ENCODE measurements at regions not wholly inside any gene's neighbourhood (a gene's known extent, or its start where the extent isn't known, plus 50 kb on each side); places are given as distances from the start of the nearest gene placed in this dataset.

DNA sequence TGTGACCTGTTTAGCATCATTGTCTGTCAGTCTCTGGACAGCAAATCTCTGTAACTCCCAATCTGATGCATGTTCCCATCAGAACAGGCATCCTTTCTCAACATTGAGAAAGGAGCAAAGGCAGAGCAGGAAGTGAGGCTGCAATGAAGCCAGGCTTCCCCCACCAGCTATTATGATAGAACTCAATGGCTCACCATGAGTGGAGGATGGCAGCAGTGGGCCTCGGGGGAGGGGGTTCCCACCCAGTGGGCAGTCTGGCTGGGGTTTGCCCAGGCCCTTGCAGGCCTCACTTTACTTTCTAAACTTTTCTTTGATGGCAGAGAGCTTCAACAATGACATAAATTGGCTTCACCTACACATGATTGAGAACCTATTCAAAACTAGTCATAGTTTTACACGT lies 240.6 kb upstream of the CXCR4 start (continued):
- TF ChIP-seq ZNF350 (tag by site-specific recombination; IDR thresholded peaks at IDR 0.05) (no peak), ZNF121 (tag by site-specific recombination; IDR thresholded peaks at IDR 0.05) (no peak), SP2 (tag by site-specific recombination; IDR thresholded peaks at IDR 0.05) (no peak), ZNF670 (tag by site-specific recombination; IDR thresholded peaks at IDR 0.05; ENCODE audit: low read depth) (no peak), ZBTB48 (tag by site-specific recombination; IDR thresholded peaks at IDR 0.05) (no peak)

DNA sequence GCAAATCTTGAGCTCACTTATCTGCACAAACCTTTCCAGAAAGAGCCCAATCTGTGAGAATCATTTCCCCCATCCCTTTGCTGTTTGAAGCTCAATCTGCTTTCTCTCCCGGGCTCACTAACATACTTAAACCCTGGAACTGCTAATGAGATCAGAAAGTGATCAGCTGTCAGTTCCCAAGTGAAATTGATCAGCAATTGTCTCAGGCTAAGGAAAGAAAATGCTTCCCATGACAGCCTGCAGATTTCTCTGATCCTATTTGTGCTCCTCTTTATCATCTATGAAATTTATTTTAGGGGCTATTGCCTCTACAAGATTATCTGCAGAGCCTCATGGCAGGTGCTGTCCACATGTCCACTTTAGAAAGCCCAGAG lies 239.0 kb upstream of the CXCR4 start:
- Histone ChIP-seq H3K27ac (ENCODE audit: extremely low read depth, low read depth, low read length) (no peak overlapping the region), H3K36me3 (ENCODE audit: control insufficient read depth in 2 of 2, insufficient read depth in 1 of 2, low read length in 2 of 2) (no peaks in the 10 kb centered on the region), H3K4me1 (ENCODE audit: control insufficient read depth, insufficient read depth, low read length) (no peaks in the 10 kb centered on the region), H3K4me3 (ENCODE audit: low read depth, low read length) (no peak overlapping the region), H3K9me3 (ENCODE audit: control insufficient read depth, insufficient read depth, low read depth, low read length) (no peaks in the 10 kb centered on the region)
- ChIA-PET POLR2A (no interaction called here), CTCF (interaction anchor here (0.5 kb wide), 1 partner anchor 453 kb away, joined by 3 read pairs; no protein-coding TSS in a partner anchor)
- TF ChIP-seq ZNF837 (tag by site-specific recombination; IDR thresholded peaks at IDR 0.05) (no peak), SALL2 (tag by site-specific recombination; IDR thresholded peaks at IDR 0.05; ENCODE audit: borderline replicate concordance) (no peak), ZNF10 (tag by site-specific recombination; IDR thresholded peaks at IDR 0.05) (no peak), ZBTB20 (tag by site-specific recombination; IDR thresholded peaks at IDR 0.05) (no peak), ZNF184 (tag by site-specific recombination; IDR thresholded peaks at IDR 0.05) (no peak), ZNF324 (tag by site-specific recombination; IDR thresholded peaks at IDR 0.05) (no peak)
- TF ChIP-seq, protein P1, sequence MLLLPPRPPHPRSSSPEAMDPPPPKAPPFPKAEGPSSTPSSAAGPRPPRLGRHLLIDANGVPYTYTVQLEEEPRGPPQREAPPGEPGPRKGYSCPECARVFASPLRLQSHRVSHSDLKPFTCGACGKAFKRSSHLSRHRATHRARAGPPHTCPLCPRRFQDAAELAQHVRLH (tag by site-specific recombination; IDR thresholded peaks at IDR 0.05), result no peak
- TF ChIP-seq, protein P2, sequence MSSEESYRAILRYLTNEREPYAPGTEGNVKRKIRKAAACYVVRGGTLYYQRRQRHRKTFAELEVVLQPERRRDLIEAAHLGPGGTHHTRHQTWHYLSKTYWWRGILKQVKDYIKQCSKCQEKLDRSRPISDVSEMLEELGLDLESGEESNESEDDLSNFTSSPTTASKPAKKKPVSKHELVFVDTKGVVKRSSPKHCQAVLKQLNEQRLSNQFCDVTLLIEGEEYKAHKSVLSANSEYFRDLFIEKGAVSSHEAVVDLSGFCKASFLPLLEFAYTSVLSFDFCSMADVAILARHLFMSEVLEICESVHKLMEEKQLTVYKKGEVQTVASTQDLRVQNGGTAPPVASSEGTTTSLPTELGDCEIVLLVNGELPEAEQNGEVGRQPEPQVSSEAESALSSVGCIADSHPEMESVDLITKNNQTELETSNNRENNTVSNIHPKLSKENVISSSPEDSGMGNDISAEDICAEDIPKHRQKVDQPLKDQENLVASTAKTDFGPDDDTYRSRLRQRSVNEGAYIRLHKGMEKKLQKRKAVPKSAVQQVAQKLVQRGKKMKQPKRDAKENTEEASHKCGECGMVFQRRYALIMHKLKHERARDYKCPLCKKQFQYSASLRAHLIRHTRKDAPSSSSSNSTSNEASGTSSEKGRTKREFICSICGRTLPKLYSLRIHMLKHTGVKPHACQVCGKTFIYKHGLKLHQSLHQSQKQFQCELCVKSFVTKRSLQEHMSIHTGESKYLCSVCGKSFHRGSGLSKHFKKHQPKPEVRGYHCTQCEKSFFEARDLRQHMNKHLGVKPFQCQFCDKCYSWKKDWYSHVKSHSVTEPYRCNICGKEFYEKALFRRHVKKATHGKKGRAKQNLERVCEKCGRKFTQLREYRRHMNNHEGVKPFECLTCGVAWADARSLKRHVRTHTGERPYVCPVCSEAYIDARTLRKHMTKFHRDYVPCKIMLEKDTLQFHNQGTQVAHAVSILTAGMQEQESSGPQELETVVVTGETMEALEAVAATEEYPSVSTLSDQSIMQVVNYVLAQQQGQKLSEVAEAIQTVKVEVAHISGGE (tag by site-specific recombination; conservative IDR thresholded peaks at IDR 0.05; ENCODE audit: low read depth), result no peak

DNA sequence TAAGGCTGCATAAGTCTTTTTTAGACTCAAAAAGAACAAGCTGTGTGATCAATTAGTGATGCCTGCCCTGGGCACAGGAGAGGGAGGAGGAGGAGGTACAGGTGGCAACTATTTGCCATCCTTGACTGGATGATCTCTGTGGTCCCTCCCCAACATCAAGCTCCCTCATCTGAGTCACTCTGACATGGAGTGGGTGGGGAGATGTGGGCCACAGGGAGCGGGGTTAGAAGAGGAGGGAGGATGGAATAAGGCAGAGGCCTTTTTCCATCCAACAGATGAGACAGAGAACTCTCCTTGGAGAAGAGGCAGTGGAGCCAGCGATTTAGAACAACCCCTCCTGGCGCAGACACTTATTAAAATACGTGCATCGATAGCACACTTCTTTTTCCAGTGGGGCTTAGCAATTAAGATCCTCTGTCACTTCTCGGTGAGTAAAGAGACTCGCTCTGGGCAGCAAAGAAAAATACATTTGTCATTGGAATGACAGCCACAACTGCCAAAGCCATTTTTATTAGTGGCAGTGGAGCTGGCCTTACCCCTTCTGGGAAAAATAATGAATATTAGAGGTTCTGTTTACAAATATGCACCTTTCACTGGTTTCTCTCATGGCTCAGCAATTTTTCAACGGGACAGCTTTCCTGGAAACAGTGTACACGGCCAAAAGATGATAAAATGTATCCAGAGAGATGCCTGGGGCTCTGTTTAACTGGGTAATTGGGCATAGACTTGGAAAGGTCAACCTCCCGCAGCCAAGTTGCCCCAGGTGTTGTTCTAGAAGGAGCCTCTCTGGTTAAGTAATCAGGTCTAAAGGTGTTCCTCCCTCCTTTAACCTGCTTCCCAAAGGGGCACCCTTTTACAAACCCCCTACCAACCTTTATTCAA lies 238.4 kb upstream of the CXCR4 start:
- POLR2A ChIA-PET, result no interaction called here
- CTCF ChIA-PET, result no interaction called here
- Histone ChIP-seq H3K9me3 (ENCODE audit: control insufficient read depth, insufficient read depth, low read depth, low read length) (no peaks in the 10 kb centered on the region), H3K4me3 (ENCODE audit: low read depth, low read length) (no peak overlapping the region), H3K27ac (ENCODE audit: extremely low read depth, low read depth, low read length) (no peak overlapping the region), H3K36me3 (ENCODE audit: control insufficient read depth in 2 of 2, insufficient read depth in 1 of 2, low read length in 2 of 2) (no peaks in the 10 kb centered on the region), H3K4me1 (ENCODE audit: control insufficient read depth, insufficient read depth, low read length) (no peaks in the 10 kb centered on the region)
- TF ChIP-seq, protein P3, sequence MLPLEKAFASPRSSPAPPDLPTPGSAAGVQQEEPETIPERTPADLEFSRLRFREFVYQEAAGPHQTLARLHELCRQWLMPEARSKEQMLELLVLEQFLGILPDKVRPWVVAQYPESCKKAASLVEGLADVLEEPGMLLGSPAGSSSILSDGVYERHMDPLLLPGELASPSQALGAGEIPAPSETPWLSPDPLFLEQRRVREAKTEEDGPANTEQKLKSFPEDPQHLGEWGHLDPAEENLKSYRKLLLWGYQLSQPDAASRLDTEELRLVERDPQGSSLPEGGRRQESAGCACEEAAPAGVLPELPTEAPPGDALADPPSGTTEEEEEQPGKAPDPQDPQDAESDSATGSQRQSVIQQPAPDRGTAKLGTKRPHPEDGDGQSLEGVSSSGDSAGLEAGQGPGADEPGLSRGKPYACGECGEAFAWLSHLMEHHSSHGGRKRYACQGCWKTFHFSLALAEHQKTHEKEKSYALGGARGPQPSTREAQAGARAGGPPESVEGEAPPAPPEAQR (tag by site-specific recombination; IDR thresholded peaks at IDR 0.05), result no peak
- TF ChIP-seq ZNF707 (tag by site-specific recombination; IDR thresholded peaks at IDR 0.05) (no peak), ZNF768 (tag by site-specific recombination; IDR thresholded peaks at IDR 0.05) (no peak), ZNF423 (tag by site-specific recombination; IDR thresholded peaks at IDR 0.05) (no peak), EGR2 (tag by site-specific recombination; IDR thresholded peaks at IDR 0.05; ENCODE audit: low read depth) (0 out of 2 replicates have a peak, but pooled peaks have one; percentile 32), OVOL3 (tag by site-specific recombination; IDR thresholded peaks at IDR 0.05) (no peak), HOXD13 (CRISPR knock-in tag; IDR thresholded peaks at IDR 0.05; ENCODE audit: borderline replicate concordance) (no peak), BCL11B (tag by site-specific recombination; IDR thresholded peaks at IDR 0.05; ENCODE audit: low read depth) (no peak), ZFHX2 (tag by site-specific recombination; conservative IDR thresholded peaks at IDR 0.05) (peak; percentile 51; the same call in 1 of the 2 replicates), ZNF157 (tag by site-specific recombination; IDR thresholded peaks at IDR 0.05) (no peak), ZNF24 (tag by site-specific recombination; IDR thresholded peaks at IDR 0.05) (no peak), ZBTB8A (tag by site-specific recombination; IDR thresholded peaks at IDR 0.05) (no peak), SETDB1 (IDR thresholded peaks at IDR 0.05; ENCODE audit: insufficient read length, low read length) (no peak)
- TF ChIP-seq, protein P4, sequence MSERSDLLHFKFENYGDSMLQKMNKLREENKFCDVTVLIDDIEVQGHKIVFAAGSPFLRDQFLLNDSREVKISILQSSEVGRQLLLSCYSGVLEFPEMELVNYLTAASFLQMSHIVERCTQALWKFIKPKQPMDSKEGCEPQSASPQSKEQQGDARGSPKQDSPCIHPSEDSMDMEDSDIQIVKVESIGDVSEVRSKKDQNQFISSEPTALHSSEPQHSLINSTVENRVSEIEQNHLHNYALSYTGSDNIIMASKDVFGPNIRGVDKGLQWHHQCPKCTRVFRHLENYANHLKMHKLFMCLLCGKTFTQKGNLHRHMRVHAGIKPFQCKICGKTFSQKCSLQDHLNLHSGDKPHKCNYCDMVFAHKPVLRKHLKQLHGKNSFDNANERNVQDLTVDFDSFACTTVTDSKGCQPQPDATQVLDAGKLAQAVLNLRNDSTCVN (tag by site-specific recombination; optimal IDR thresholded peaks at IDR 0.05), result no peak
